Endothelial cell of umbilical vein (primary cell): ENCODE measurements at regions not wholly inside any gene's neighbourhood (a gene's known extent, or its start where the extent isn't known, plus 50 kb on each side); places are given as distances from the start of the nearest gene placed in this dataset.

ENCODE experiments used
- BruUV-seq: library from RNA; stranded (reverse); fragments of 400-500 nt; replicated peaks from 2 replicates; lab custom pipeline; 2021; lab: Mats Ljungman, UMichigan
- CTCF ChIA-PET: fragments of 300-600, 350-600 bp; sonication (Branson Sonifier 250); formaldehyde crosslinking; loops from one replicate; lab custom pipeline; 2021; ENCODE audit warnings: antibody characterized with exemption, inconsistent platforms; lab: Charles Lee
- POLR2A ChIA-PET: fragments of 300-600, 350-600 bp; sonication (Branson Sonifier 250); formaldehyde crosslinking; loops from one replicate; lab custom pipeline; 2021; ENCODE audit warnings: antibody characterized with exemption, inconsistent platforms; lab: Charles Lee
- DNase-seq: peaks from one replicate; pipeline ENCODE4 v3.0.0-alpha.2; 2011; ENCODE audit warnings: low read depth, low spot score
- FAIRE-seq: peaks from 2 replicates; lab custom pipeline; 2011; peaks lifted over from hg19 to GRCh38; lab: Jason Lieb, UNC
- H2AFZ ChIP-seq: 2 replicates; pipeline ENCODE4 v1.6.0; 2012; ENCODE audit warnings: low read depth, low read length, control low read depth, inconsistent platforms
- H3K27ac ChIP-seq: 2 replicates; pipeline ENCODE4 v1.5.1; 2011; ENCODE audit warnings: low read depth, mild to moderate bottlenecking, control low read depth, low read length, moderate library complexity; ENCODE audit not compliant: insufficient read depth
- H3K27me3 ChIP-seq, 2 experiments: 2 replicates each; pipeline versions ENCODE4 v1.6.0 to v1.6.1; 2011; ENCODE audit warnings: low read length in 2 of 2, mixed read lengths in 1 of 2; ENCODE audit not compliant: control insufficient read depth in 2 of 2, insufficient read depth in 2 of 2
- H3K36me3 ChIP-seq, 2 experiments: 2 replicates in 1 of 2; 3 replicates in 1 of 2; pipeline ENCODE4 v1.5.1; 2011; ENCODE audit warnings: low read length in 2 of 2, mild to moderate bottlenecking in 1 of 2, moderate library complexity in 1 of 2; ENCODE audit not compliant: control insufficient read depth in 2 of 2, insufficient read depth in 2 of 2; ENCODE audit errors: extremely low read depth in 1 of 2
- H3K4me1 ChIP-seq: 3 replicates; pipeline ENCODE4 v1.5.1; 2011; ENCODE audit warnings: mild to moderate bottlenecking, low read length; ENCODE audit not compliant: control insufficient read depth, insufficient read depth; ENCODE audit errors: extremely low read depth
- H3K4me2 ChIP-seq: 2 replicates; pipeline ENCODE4 v1.6.1; 2011; ENCODE audit warnings: low read length, control low read depth, mixed read lengths; ENCODE audit not compliant: insufficient read depth
- H3K4me3 ChIP-seq, 3 experiments: fragments of 200-600 bp in 1 of 3; sonication (generic), shearing (Covaris generic) in 1 of 3; replicated peaks in 1 of 3; 2 replicates each; pipeline ENCODE4 v1.5.1; 2011 to 2016; ENCODE audit warnings: control low read depth in 3 of 3, low read length in 3 of 3, mild to moderate bottlenecking in 2 of 3, inconsistent platforms in 1 of 3, low read depth in 1 of 3, moderate library complexity in 1 of 3; ENCODE audit not compliant: insufficient read depth in 1 of 3
- H3K79me2 ChIP-seq: 2 replicates; pipeline ENCODE4 v1.6.0; 2012; ENCODE audit warnings: low read length, inconsistent platforms; ENCODE audit not compliant: control insufficient read depth, insufficient read depth
- H3K9ac ChIP-seq: replicated peaks from 2 replicates; pipeline ENCODE3; 2011; ENCODE audit warnings: low read length, control low read depth; ENCODE audit not compliant: insufficient read depth; ENCODE audit errors: extremely low read depth
- H3K9me1 ChIP-seq: replicated peaks from 3 replicates; pipeline ENCODE4 v1.6.0; 2011; ENCODE audit warnings: mild to moderate bottlenecking, low read length; ENCODE audit not compliant: control insufficient read depth, insufficient read depth; ENCODE audit errors: extremely low read depth
- H3K9me3 ChIP-seq: replicated peaks from 2 replicates; pipeline ENCODE4 v1.5.1; 2012; ENCODE audit warnings: low read length, inconsistent platforms; ENCODE audit not compliant: control insufficient read depth, insufficient read depth
- H4K20me1 ChIP-seq: replicated peaks from 2 replicates; pipeline ENCODE3; 2011; ENCODE audit warnings: mild to moderate bottlenecking, low read length; ENCODE audit not compliant: control insufficient read depth, insufficient read depth; ENCODE audit errors: extremely low read depth
- EZH2 ChIP-seq: IDR thresholded peaks from 2 replicates; pipeline ENCODE4 v1.6.1; 2012; ENCODE audit warnings: borderline replicate concordance, low read depth, mild to moderate bottlenecking, moderate library complexity, low read length, inconsistent platforms; ENCODE audit not compliant: severe bottlenecking
- FOS ChIP-seq: IDR thresholded peaks from 2 replicates; pipeline ENCODE4 v1.6.1; 2011; ENCODE audit warnings: mild to moderate bottlenecking, low read length, moderate library complexity, borderline replicate concordance; ENCODE audit not compliant: insufficient read depth
- GATA2 ChIP-seq: IDR thresholded peaks from 2 replicates; pipeline ENCODE4 v1.7.0; 2011; ENCODE audit warnings: low read depth, mild to moderate bottlenecking, moderate library complexity, mixed read lengths, low read length; ENCODE audit not compliant: insufficient read length, insufficient read depth
- JUN ChIP-seq: IDR thresholded peaks from 2 replicates; pipeline ENCODE4 v1.6.1; 2011; ENCODE audit warnings: borderline replicate concordance, low read depth; ENCODE audit not compliant: insufficient read length, insufficient read depth
- MYC ChIP-seq: IDR thresholded peaks from one replicate; pipeline ENCODE4 v1.6.1; 2011; ENCODE audit warnings: mild to moderate bottlenecking, low read depth, low read length
- POLR2A ChIP-seq: IDR thresholded peaks from 2 replicates; pipeline ENCODE4 v1.6.1; 2012; ENCODE audit warnings: low read depth, mild to moderate bottlenecking, control low read depth, low read length
- POLR2AphosphoS5 ChIP-seq: IDR thresholded peaks from 2 replicates; pipeline ENCODE4 v1.6.1; 2012; ENCODE audit warnings: low read depth, mild to moderate bottlenecking, control low read depth, low read length, moderate library complexity; ENCODE audit not compliant: insufficient read depth
- dilution Hi-C: fragments of 300-500 bp; cut with MboI; formaldehyde crosslinking; loops from one replicate; pipeline ENCODE4 v1.15.0; 2019; ENCODE audit warnings: low sequenced_read_pairs; ENCODE audit not compliant: extremely low pct_ligation_motif_present
- intact Hi-C: fragments of 100-400 bp; cut with micrococcal nuclease; formaldehyde crosslinking; loops from one replicate; pipeline ENCODE4 v1.10.0; 2022
- TF ChIP-seq, protein P1 (sequence below), 2 donors: IDR thresholded peaks; 1 replicate in 1 of 2; 2 replicates in 1 of 2; pipeline ENCODE4 v1.5.1; 2011; ENCODE audit warnings: low read length in 2 of 2, mild to moderate bottlenecking in 2 of 2, moderate library complexity in 2 of 2, control low read depth in 1 of 2, inconsistent platforms in 1 of 2, low read depth in 1 of 2; ENCODE audit not compliant: insufficient read depth in 1 of 2; ENCODE audit errors: extremely low read depth in 1 of 2
- TF ChIP-seq, protein P2 (sequence below): IDR thresholded peaks from 2 replicates; pipeline ENCODE4 v1.6.1; 2011; ENCODE audit not compliant: insufficient read depth, insufficient read length

DNA sequence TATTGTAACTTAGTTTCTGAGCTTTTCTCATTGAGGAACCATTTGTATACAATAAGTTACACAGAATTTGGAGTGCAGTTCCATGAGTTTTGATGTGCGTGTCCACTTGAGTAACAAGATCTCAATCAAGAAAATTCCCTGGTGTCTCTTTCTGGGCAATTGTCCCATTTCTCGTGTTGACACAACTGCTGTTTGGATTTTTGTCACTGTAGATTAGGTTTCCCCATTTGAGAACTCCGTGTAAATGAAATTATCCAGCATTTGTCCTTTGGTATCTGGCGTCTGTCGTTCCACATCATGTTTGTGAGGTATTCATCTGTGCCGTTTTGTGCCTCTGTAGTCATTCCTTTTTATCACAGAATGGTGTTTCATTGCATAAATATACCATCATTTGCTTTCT, 547.0 kb downstream of the TBC1D22A start:
- no TSS peak for BruUV-seq
- TF ChIP-seq POLR2A (no peak), POLR2AphosphoS5 (no peak), MYC (no peak), FOS (no peak), EZH2 (no peak), GATA2 (no peak), JUN (no peak)
- TF ChIP-seq, protein P1, sequence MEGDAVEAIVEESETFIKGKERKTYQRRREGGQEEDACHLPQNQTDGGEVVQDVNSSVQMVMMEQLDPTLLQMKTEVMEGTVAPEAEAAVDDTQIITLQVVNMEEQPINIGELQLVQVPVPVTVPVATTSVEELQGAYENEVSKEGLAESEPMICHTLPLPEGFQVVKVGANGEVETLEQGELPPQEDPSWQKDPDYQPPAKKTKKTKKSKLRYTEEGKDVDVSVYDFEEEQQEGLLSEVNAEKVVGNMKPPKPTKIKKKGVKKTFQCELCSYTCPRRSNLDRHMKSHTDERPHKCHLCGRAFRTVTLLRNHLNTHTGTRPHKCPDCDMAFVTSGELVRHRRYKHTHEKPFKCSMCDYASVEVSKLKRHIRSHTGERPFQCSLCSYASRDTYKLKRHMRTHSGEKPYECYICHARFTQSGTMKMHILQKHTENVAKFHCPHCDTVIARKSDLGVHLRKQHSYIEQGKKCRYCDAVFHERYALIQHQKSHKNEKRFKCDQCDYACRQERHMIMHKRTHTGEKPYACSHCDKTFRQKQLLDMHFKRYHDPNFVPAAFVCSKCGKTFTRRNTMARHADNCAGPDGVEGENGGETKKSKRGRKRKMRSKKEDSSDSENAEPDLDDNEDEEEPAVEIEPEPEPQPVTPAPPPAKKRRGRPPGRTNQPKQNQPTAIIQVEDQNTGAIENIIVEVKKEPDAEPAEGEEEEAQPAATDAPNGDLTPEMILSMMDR (IDR thresholded peaks at IDR 0.05; ENCODE audit: extremely low read depth in 1 of 2, insufficient read depth in 1 of 2, low read depth in 1 of 2, low read length in 2 of 2), result no peak
- TF ChIP-seq, protein P2, sequence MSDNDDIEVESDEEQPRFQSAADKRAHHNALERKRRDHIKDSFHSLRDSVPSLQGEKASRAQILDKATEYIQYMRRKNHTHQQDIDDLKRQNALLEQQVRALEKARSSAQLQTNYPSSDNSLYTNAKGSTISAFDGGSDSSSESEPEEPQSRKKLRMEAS, result no peak
- H3K36me3 ChIP-seq, result no peaks in the 10 kb centered on the region
- H3K27ac ChIP-seq, result no peak overlapping the region
- FAIRE-seq (no peak), DNase-seq (no peak)
- no peaks in the 10 kb centered on the region for H3K27me3 ChIP-seq
- H3K4me1 ChIP-seq, result no peaks in the 10 kb centered on the region
- CTCF ChIA-PET, result no interaction called here
- no peak overlapping the region for H3K9ac ChIP-seq
- no peaks in the 10 kb centered on the region for H3K9me1 ChIP-seq
- H4K20me1 ChIP-seq, result no peaks in the 10 kb centered on the region
- H3K9me3 ChIP-seq, result no peaks in the 10 kb centered on the region
- H2AFZ ChIP-seq, result no peak overlapping the region
- H3K4me3 ChIP-seq, result no peak overlapping the region
- dilution Hi-C loops, result no loop called here
- H3K4me2 ChIP-seq, result no peak overlapping the region
- intact Hi-C loops, result no loop called here
- POLR2A ChIA-PET, result no interaction called here
- H3K79me2 ChIP-seq, result no peaks in the 10 kb centered on the region
